GM18873 (cell line): ENCODE measurements at regions not wholly inside any gene's neighbourhood (a gene's known extent, or its start where the extent isn't known, plus 50 kb on each side); places are given as distances from the start of the nearest gene placed in this dataset.
A peak's percentile ranks its signal among the peaks of the same experiment; 100 is the strongest.
"Not testable (repeated sequence)": the region's sequence is repeated elsewhere in the genome, so short reads cannot be mapped to it uniquely, and the experiment has no call there.

Experiments used
- ATAC-seq: cut with Tn5 transposase; IDR thresholded peaks from one replicate; pipeline ENCODE4 v1.9.1; 2021; ENCODE audit warnings: mild to moderate bottlenecking, moderate library complexity, moderate number of reproducible peaks; ENCODE audit not compliant: unreplicated experiment, low FRiP score

DNA sequence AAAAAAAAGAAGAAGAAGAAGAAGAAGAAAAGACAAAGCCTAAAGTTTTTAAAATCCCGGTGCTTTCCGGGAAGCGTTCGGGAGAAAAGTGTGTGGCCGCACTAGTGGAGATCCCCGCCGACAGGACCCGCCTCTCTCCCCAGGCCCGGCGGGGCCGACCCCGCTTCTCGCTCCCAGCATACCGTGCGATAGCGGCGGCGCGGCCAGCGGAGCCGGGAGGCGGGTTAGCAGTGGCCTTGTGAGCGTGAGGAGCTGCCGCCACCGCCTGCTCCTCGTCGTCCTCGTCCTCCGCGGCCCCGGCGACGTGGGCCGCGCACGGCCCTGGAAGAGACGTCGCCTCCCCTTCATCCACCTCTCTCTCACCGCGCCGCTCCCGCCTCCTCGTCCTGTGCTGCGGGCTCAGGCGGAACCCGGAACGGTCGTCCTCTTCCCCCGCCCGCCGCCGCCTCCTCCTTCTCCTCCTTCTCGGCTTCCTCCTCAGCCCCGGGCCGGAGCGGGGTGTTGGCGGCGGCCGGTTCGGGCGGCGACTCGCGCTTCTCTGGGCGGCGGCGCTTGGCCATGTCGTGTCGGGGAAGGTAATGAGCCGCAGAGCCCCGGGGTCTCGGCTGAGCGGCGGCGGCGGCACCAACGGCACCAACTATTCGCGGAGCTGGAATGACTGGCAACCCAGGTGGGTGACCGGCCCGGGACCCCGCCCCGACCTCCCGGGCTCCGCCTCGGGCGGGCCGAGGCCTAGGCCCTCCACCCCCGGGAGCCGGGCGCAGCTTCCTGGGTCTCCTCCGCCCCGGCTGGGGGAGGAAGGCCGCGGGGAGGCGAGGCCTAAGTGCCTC, 62.6 kb upstream of the CDR2 start:
- peak; percentile 59 for ATAC-seq

DNA sequence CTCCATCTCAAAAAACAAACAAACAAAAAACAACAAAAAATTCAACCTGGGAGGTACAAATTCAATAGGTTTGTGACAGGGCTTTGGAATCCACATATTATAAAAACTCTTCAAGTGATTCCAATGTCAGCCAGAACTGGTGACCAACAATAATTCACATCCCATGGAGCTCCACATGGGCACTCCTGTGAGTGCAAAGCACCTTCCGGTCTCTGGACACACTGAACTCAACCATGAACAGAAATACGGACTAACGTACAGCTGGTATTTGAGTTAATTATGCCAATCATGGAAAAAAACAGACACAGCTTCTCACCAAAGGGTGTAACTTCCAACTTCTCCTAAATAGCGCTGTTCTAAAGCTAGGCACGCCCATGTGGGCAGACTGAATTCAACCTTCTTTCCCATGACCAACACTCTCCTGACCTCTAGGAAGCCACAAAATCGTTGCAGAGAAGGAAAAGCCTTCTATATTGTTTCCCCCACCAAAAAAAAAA, 62.0 kb upstream of the CDR2 start:
- peak; percentile 35 for ATAC-seq

DNA sequence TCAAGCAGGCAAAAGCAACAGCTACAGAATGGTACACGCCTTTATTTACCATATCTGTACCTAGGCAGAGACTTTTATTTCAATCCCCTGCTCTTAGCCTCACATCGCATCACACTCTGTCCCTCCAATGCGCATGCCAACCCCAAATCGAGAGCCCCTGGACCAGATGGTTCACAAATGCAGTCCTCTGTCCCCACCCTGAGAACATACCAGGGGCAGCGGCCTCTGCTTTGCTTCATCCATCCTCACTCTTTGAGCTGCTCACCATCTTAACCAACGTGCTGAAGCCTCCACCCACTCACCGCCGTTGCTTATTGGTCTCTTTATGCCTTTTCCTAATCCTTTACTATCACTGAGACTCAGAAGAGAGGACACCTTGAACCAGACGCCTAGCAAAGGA, 56.9 kb upstream of the CDR2 start:
- ATAC-seq, result not testable (repeated sequence)

- ATAC-seq, result no peak
Measured at GRCh38 chr16:22428654-22429053, 54.2 kb upstream of the CDR2 start.

GRCh38 chr16:22427556-22427955, 53.1 kb upstream of the CDR2 start:
- no peak for ATAC-seq

DNA sequence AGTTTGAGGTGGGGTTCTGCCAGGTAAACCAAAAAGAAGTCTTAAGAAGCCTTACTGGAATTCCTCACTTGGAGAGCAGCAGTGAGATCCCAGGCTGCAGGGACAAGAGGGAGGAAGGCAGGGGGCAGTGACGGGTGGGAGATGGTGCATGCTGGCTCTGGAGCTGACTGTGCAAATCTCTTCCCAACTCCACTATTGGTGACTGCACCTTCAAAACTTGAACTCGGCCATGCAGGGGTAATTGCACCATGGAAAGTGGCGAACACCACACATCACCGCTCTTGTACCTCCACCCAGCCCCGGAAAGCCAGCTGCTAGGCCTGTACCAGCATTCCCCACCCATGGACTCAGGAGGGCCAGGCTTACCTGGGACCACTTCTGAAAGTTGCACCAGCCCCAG, 51.4 kb upstream of the CDR2 start:
- ATAC-seq, result no peak

GRCh38 chr16:22425036-22425801, 50.8 kb upstream of the CDR2 start:
- no peak for ATAC-seq

DNA sequence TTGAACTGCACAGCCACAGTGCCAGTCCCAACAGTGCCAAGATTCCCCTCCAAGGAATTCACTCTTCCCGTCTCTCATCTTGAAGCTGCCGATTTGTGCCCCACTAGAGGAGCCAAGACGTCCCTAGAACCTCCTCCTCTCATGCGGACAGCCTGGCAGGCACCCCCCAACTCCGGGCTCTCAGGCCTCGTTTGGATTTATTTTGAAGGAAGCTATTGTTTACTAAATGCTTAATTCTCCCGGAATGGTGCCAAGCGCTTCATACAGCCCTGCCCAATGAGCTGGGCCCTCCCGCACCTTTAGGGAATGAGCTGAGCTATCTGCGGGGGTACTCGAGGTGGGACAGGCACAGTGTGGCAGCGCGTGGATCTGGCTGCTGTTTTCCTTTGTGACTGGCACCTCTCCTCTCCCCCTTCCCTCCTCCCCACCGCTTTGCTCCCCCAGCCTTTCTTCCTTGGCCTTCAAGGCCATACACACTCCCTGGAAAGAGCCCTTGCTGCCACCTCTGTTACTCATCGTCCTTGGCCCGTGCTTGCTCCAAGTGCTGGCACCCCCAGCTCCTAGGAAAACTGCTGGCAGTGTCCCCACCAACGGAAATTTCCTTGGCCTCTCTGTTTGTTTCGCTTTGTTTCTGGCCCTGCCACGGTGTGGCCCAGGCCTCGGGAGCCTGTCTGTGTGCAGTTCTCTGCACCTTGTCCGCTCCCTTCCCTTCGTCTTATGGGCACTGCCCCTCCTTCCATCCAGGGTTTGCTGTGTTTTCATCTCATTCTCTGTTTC, 49.9 kb upstream of the CDR2 start:
- no peak for ATAC-seq
